ENCODE measurements at regions not wholly inside any gene's neighbourhood (a gene's known extent, or its start where the extent isn't known, plus 50 kb on each side); places are given as distances from the start of the nearest gene placed in this dataset.

DNA sequence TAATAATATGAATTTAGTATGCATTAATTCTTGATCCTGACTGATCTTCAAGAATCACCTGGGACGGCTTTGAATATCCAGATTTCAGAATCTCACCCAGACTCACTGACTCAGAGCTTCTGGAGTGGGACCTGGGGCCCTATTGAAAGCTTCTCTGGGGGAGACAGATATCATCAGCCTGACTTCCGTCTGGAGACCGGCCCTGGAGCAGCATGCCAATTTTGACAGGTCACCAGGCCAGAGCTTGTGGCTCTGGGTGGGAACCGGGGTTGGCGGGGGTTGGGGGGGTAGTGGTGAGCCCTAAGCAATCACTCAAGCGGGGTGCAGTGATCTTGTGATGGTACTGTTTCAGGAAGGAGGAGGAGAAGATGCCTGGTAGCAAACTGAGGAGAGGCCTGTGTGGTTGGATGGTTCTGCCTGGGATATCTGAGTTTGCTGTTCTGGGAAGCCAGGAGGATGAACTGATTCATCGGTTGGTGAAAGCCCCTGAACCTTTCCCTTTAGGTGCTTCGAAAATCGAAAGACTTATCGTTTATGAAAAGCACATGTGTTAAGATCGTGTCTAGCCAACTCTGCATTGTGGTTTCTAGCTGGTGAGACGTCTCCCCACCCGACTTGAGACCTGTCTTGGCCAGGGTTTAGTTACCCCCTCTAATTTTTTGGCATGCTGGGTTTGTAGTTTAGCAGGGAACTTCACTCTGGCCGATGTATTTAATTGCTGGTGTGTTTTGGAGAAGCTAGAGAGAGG, 263.9 kb upstream of the C2CD4B start:
- dilution Hi-C loops (cut with MboI; ENCODE audit: extremely low pct_ligation_motif_present, low sequenced_read_pairs) = no loop called here
- no peaks in the 10 kb centered on the region for H4K20me1 ChIP-seq (ENCODE audit: control insufficient read depth, extremely low read depth, insufficient read depth, low read length)
- H2AFZ ChIP-seq (ENCODE audit: control insufficient read depth, low read length) = no peak overlapping the region
- no peaks in the 10 kb centered on the region for H3K9me1 ChIP-seq (ENCODE audit: control insufficient read depth, extremely low read depth, insufficient read depth, low read length)
- no peak overlapping the region for H3K4me2 ChIP-seq (ENCODE audit: control insufficient read depth, extremely low read depth, insufficient read depth, low read depth, low read length)
- no peaks in the 10 kb centered on the region for H3K4me1 ChIP-seq (ENCODE audit: control insufficient read depth, extremely low read depth, insufficient read depth, low read length)
- H3K9me3 ChIP-seq (ENCODE audit: control insufficient read depth, low read depth, low read length) = no peaks in the 10 kb centered on the region
- no peaks in the 10 kb centered on the region for H3K79me2 ChIP-seq (ENCODE audit: control insufficient read depth, insufficient read depth, low read length)
- no peak overlapping the region for H3K4me3 ChIP-seq (ENCODE audit: control insufficient read depth in 2 of 3, extremely low read depth in 1 of 3, insufficient read depth in 2 of 3, low read depth in 1 of 3, low read length in 3 of 3)
- DNase-seq (ENCODE audit: low read depth, low spot score) (no peak), FAIRE-seq (no peak)
- no peaks in the 10 kb centered on the region for H3K36me3 ChIP-seq (ENCODE audit: control insufficient read depth in 2 of 2, extremely low read depth in 1 of 2, insufficient read depth in 2 of 2, low read length in 2 of 2)
- no peaks in the 10 kb centered on the region for H3K27me3 ChIP-seq (ENCODE audit: control insufficient read depth, extremely low read depth, insufficient read depth, low read length)
- H3K27ac ChIP-seq (ENCODE audit: control insufficient read depth, insufficient read depth, low read length) = no peak overlapping the region
- no peak overlapping the region for H3K9ac ChIP-seq (ENCODE audit: control insufficient read depth, extremely low read depth, insufficient read depth, low read length)
- TF ChIP-seq EZH2 (IDR thresholded peaks at IDR 0.05; ENCODE audit: low read length) = no peak
- TF ChIP-seq, protein P1, sequence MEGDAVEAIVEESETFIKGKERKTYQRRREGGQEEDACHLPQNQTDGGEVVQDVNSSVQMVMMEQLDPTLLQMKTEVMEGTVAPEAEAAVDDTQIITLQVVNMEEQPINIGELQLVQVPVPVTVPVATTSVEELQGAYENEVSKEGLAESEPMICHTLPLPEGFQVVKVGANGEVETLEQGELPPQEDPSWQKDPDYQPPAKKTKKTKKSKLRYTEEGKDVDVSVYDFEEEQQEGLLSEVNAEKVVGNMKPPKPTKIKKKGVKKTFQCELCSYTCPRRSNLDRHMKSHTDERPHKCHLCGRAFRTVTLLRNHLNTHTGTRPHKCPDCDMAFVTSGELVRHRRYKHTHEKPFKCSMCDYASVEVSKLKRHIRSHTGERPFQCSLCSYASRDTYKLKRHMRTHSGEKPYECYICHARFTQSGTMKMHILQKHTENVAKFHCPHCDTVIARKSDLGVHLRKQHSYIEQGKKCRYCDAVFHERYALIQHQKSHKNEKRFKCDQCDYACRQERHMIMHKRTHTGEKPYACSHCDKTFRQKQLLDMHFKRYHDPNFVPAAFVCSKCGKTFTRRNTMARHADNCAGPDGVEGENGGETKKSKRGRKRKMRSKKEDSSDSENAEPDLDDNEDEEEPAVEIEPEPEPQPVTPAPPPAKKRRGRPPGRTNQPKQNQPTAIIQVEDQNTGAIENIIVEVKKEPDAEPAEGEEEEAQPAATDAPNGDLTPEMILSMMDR (optimal IDR thresholded peaks at IDR 0.05 in 1 of 3, IDR thresholded peaks at IDR 0.05 in 1 of 3, conservative IDR thresholded peaks at IDR 0.05 in 1 of 3; ENCODE audit: extremely low read depth in 1 of 3, insufficient read depth in 2 of 3, low read length in 3 of 3) = no peak

DNA sequence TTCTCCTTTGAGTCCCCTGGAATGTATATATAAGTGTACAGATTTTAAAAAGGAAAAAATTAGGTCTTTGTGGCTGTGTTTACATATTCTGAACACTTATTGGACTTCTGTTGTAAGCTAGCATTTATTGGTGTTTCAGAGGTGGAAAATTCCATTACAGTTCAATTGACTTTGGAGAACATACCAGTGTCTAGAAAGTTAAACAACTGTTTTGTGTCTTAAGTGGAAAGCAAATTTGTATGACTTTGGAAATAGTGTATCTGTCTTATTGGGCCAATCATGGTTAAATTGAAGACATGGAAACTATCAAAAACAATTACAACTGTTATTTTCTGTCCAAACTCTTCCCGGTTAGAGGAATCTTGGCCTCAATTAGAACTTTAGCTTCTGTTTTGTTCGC, 265.0 kb upstream of the C2CD4B start:
- no peaks in the 10 kb centered on the region for H3K4me1 ChIP-seq (ENCODE audit: control insufficient read depth, extremely low read depth, insufficient read depth, low read length)
- no peak overlapping the region for H3K9ac ChIP-seq (ENCODE audit: control insufficient read depth, extremely low read depth, insufficient read depth, low read length)
- H3K27me3 ChIP-seq (ENCODE audit: control insufficient read depth, extremely low read depth, insufficient read depth, low read length) = no peaks in the 10 kb centered on the region
- DNase-seq (ENCODE audit: low read depth, low spot score) = no peak
- no peak overlapping the region for H2AFZ ChIP-seq (ENCODE audit: control insufficient read depth, low read length)
- H4K20me1 ChIP-seq (ENCODE audit: control insufficient read depth, extremely low read depth, insufficient read depth, low read length) = no peaks in the 10 kb centered on the region
- H3K4me2 ChIP-seq (ENCODE audit: control insufficient read depth, extremely low read depth, insufficient read depth, low read depth, low read length) = no peak overlapping the region
- H3K9me3 ChIP-seq (ENCODE audit: control insufficient read depth, low read depth, low read length) = no peaks in the 10 kb centered on the region
- no peak for TF ChIP-seq EZH2 (IDR thresholded peaks at IDR 0.05; ENCODE audit: low read length)
- TF ChIP-seq, protein P1 (optimal IDR thresholded peaks at IDR 0.05 in 1 of 3, IDR thresholded peaks at IDR 0.05 in 1 of 3, conservative IDR thresholded peaks at IDR 0.05 in 1 of 3; ENCODE audit: extremely low read depth in 1 of 3, insufficient read depth in 2 of 3, low read length in 3 of 3) = no peak
- FAIRE-seq = no peak
- H3K9me1 ChIP-seq (ENCODE audit: control insufficient read depth, extremely low read depth, insufficient read depth, low read length) = no peaks in the 10 kb centered on the region
- H3K79me2 ChIP-seq (ENCODE audit: control insufficient read depth, insufficient read depth, low read length) = no peaks in the 10 kb centered on the region
- dilution Hi-C loops (cut with MboI; ENCODE audit: extremely low pct_ligation_motif_present, low sequenced_read_pairs) = no loop called here
- no peaks in the 10 kb centered on the region for H3K36me3 ChIP-seq (ENCODE audit: control insufficient read depth in 2 of 2, extremely low read depth in 1 of 2, insufficient read depth in 2 of 2, low read length in 2 of 2)
- H3K27ac ChIP-seq (ENCODE audit: control insufficient read depth, insufficient read depth, low read length) = no peak overlapping the region
- no peak overlapping the region for H3K4me3 ChIP-seq (ENCODE audit: control insufficient read depth in 2 of 3, extremely low read depth in 1 of 3, insufficient read depth in 2 of 3, low read depth in 1 of 3, low read length in 3 of 3)

Data from keratinocyte (primary cell).